ENCODE measurements at regions not wholly inside any gene's neighbourhood (a gene's known extent, or its start where the extent isn't known, plus 50 kb on each side); places are given as distances from the start of the nearest gene placed in this dataset.

DNA sequence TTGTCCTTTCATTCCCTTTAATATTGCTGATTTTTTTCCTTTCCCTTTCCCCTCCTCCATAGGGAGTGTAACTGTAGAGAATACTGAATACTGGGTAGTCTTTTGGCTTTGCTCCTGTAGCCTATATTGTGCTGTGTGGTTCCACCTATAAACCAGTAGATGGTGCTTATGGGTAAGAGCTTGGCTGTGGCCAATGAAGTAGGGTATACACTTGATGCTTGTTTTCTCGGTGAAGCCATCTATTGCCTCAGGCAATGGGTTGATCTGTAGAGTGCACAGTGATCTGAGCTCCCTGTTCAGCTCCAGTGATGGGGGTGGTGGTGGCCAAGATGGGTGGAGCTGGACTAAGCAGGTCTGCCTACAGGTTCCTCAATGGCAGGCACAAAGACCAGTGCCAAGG lies 203.3 kb upstream of the IMPG1 start:
- Histone ChIP-seq H3K9me3 (ENCODE audit: low read depth, low read length) (peaks cover 3% of the 10 kb centered on the region), H3K79me2 (ENCODE audit: insufficient read depth, low read length) (no peaks in the 10 kb centered on the region), H3K4me2 (ENCODE audit: insufficient read depth, low read length) (no peak overlapping the region), H2AFZ (ENCODE audit: low read length) (no peak overlapping the region), H4K20me1 (ENCODE audit: insufficient read depth, low read length) (no peaks in the 10 kb centered on the region), H3K36me3 (ENCODE audit: insufficient read depth, low read length) (no peaks in the 10 kb centered on the region), H3K27me3 (ENCODE audit: insufficient read depth, low read length) (no peaks in the 10 kb centered on the region), H3K4me1 (ENCODE audit: insufficient read depth, low read length) (no peaks in the 10 kb centered on the region), H3K27ac (ENCODE audit: low read depth, low read length) (no peak overlapping the region), H3K4me3 (ENCODE audit: insufficient read depth, low read length) (no peak overlapping the region)
- TF ChIP-seq, protein P1, sequence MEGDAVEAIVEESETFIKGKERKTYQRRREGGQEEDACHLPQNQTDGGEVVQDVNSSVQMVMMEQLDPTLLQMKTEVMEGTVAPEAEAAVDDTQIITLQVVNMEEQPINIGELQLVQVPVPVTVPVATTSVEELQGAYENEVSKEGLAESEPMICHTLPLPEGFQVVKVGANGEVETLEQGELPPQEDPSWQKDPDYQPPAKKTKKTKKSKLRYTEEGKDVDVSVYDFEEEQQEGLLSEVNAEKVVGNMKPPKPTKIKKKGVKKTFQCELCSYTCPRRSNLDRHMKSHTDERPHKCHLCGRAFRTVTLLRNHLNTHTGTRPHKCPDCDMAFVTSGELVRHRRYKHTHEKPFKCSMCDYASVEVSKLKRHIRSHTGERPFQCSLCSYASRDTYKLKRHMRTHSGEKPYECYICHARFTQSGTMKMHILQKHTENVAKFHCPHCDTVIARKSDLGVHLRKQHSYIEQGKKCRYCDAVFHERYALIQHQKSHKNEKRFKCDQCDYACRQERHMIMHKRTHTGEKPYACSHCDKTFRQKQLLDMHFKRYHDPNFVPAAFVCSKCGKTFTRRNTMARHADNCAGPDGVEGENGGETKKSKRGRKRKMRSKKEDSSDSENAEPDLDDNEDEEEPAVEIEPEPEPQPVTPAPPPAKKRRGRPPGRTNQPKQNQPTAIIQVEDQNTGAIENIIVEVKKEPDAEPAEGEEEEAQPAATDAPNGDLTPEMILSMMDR (IDR thresholded peaks at IDR 0.05; ENCODE audit: extremely low read depth, low read depth, low read length) = no peak
- no peak for DNase-seq (ENCODE audit: insufficient read length, low spot score, missing footprints)

DNA sequence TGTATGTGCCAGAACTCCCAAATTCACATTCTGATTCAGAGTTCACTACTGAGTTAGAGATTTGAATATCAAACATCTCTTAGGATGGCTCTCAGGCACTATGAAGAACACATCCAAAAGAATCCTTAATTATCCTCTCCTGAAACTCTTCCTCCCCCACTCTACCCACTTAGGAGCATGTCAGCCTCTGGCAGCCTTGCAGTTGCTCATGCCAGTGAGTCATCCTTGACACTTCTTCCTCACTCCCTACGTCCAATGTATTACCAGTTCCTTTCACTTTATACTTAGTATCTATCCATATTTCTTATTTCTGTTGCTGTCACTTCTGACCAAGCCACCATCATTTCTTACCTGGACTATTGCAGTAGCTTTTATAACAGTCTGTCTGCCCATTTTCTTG lies 192.0 kb upstream of the IMPG1 start:
- Histone ChIP-seq H3K4me1 (ENCODE audit: insufficient read depth, low read length) (no peaks in the 10 kb centered on the region), H3K36me3 (ENCODE audit: insufficient read depth, low read length) (no peaks in the 10 kb centered on the region), H3K9me3 (ENCODE audit: low read depth, low read length) (peaks cover 3% of the 10 kb centered on the region), H3K4me2 (ENCODE audit: insufficient read depth, low read length) (no peak overlapping the region), H3K27me3 (ENCODE audit: insufficient read depth, low read length) (no peaks in the 10 kb centered on the region), H4K20me1 (ENCODE audit: insufficient read depth, low read length) (no peaks in the 10 kb centered on the region), H3K79me2 (ENCODE audit: insufficient read depth, low read length) (no peaks in the 10 kb centered on the region), H2AFZ (ENCODE audit: low read length) (no peak overlapping the region), H3K27ac (ENCODE audit: low read depth, low read length) (no peak overlapping the region), H3K4me3 (ENCODE audit: insufficient read depth, low read length) (no peak overlapping the region)
- DNase-seq (ENCODE audit: insufficient read length, low spot score, missing footprints) = no peak
- TF ChIP-seq, protein P1 (IDR thresholded peaks at IDR 0.05; ENCODE audit: extremely low read depth, low read depth, low read length) = no peak

DNA sequence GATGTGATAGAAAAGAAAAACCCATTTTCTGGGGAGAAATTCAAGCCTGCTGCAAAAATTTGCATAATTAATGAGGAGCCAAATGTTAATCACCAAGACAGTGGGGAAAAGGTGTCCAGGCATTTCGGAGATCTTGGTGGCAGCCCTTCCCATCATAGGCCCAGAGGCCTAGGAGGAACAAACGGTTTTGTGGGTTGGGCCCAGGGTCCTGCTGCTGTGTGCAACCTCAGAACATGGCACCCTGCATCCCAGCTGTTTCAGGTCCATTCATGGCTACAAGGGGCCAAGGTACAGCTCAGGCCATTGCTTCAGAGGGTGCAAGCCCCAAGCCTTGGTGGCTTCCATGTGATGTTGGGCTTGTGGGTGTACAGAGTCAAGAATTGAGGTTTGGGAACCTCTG lies 189.8 kb upstream of the IMPG1 start:
- Histone ChIP-seq H3K9me3 (ENCODE audit: low read depth, low read length) (peaks cover 3% of the 10 kb centered on the region), H3K27me3 (ENCODE audit: insufficient read depth, low read length) (no peaks in the 10 kb centered on the region), H2AFZ (ENCODE audit: low read length) (no peak overlapping the region), H3K4me2 (ENCODE audit: insufficient read depth, low read length) (no peak overlapping the region), H4K20me1 (ENCODE audit: insufficient read depth, low read length) (no peaks in the 10 kb centered on the region), H3K4me1 (ENCODE audit: insufficient read depth, low read length) (no peaks in the 10 kb centered on the region), H3K36me3 (ENCODE audit: insufficient read depth, low read length) (no peaks in the 10 kb centered on the region), H3K27ac (ENCODE audit: low read depth, low read length) (no peak overlapping the region), H3K79me2 (ENCODE audit: insufficient read depth, low read length) (no peaks in the 10 kb centered on the region), H3K4me3 (ENCODE audit: insufficient read depth, low read length) (no peak overlapping the region)
- TF ChIP-seq, protein P1 (IDR thresholded peaks at IDR 0.05; ENCODE audit: extremely low read depth, low read depth, low read length) = no peak
- DNase-seq (ENCODE audit: insufficient read length, low spot score, missing footprints) = no peak

DNA sequence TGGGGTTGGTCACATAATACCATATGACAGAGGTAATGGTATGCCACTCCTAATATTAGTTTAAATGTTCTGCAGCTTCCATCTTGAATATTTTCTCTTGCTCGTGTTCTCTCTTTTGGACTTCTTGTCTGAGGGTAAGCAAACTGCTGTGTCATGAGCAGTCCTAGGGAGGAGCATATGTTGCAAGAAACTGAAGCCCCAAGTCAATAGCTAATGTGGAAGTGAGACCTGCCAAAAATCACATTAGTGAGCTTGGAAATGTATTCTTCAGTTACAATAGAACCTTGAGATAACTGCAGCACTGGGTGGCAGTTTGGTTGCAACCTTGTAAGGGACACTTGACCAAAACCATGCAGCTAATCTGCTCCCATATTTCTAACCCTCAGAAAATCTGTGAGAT lies 178.2 kb upstream of the IMPG1 start:
- no peaks in the 10 kb centered on the region for H3K9me3 ChIP-seq (ENCODE audit: low read depth, low read length)
- H3K79me2 ChIP-seq (ENCODE audit: insufficient read depth, low read length) = no peaks in the 10 kb centered on the region
- TF ChIP-seq, protein P1 (IDR thresholded peaks at IDR 0.05; ENCODE audit: extremely low read depth, low read depth, low read length) = no peak
- no peaks in the 10 kb centered on the region for H3K36me3 ChIP-seq (ENCODE audit: insufficient read depth, low read length)
- DNase-seq (ENCODE audit: insufficient read length, low spot score, missing footprints) = no peak
- no peak overlapping the region for H3K4me2 ChIP-seq (ENCODE audit: insufficient read depth, low read length)
- no peaks in the 10 kb centered on the region for H4K20me1 ChIP-seq (ENCODE audit: insufficient read depth, low read length)
- H3K4me1 ChIP-seq (ENCODE audit: insufficient read depth, low read length) = no peaks in the 10 kb centered on the region
- H3K4me3 ChIP-seq (ENCODE audit: insufficient read depth, low read length) = no peak overlapping the region
- H3K27me3 ChIP-seq (ENCODE audit: insufficient read depth, low read length) = no peaks in the 10 kb centered on the region
- no peak overlapping the region for H3K27ac ChIP-seq (ENCODE audit: low read depth, low read length)
- no peak overlapping the region for H2AFZ ChIP-seq (ENCODE audit: low read length)

Data from osteoblast (primary cell).